Keratinocyte (primary cell): ENCODE measurements at regions not wholly inside any gene's neighbourhood (a gene's known extent, or its start where the extent isn't known, plus 50 kb on each side); places are given as distances from the start of the nearest gene placed in this dataset.

Source experiments
- DNase-seq: peaks from one replicate; pipeline ENCODE4 v3.0.0-alpha.2; 2011; ENCODE audit warnings: low read depth, missing footprints, low spot score
- FAIRE-seq: peaks from 2 replicates; lab custom pipeline; 2011; peaks lifted over from hg19 to GRCh38; lab: Jason Lieb, UNC
- H2AFZ ChIP-seq: 2 replicates; pipeline ENCODE4 v1.6.0; 2012; ENCODE audit warnings: low read length, control low read depth, inconsistent platforms; ENCODE audit not compliant: control insufficient read depth
- H3K27ac ChIP-seq: 2 replicates; pipeline ENCODE4 v1.5.1; 2011; ENCODE audit warnings: low read length; ENCODE audit not compliant: control insufficient read depth, insufficient read depth
- H3K27me3 ChIP-seq: 3 replicates; pipeline ENCODE4 v1.6.0; 2011; ENCODE audit warnings: low read length; ENCODE audit not compliant: control insufficient read depth, insufficient read depth; ENCODE audit errors: extremely low read depth
- H3K36me3 ChIP-seq, 2 experiments: 2 replicates in 1 of 2; 3 replicates in 1 of 2; pipeline ENCODE4 v1.5.1; 2011; ENCODE audit warnings: low read length in 2 of 2, mild to moderate bottlenecking in 1 of 2; ENCODE audit not compliant: control insufficient read depth in 2 of 2, insufficient read depth in 2 of 2; ENCODE audit errors: extremely low read depth in 1 of 2
- H3K4me1 ChIP-seq: 3 replicates; pipeline ENCODE4 v1.5.1; 2011; ENCODE audit warnings: low read length; ENCODE audit not compliant: control insufficient read depth, insufficient read depth; ENCODE audit errors: extremely low read depth
- H3K4me2 ChIP-seq: 3 replicates; pipeline ENCODE4 v1.6.0; 2011; ENCODE audit warnings: low read depth, low read length; ENCODE audit not compliant: control insufficient read depth, insufficient read depth; ENCODE audit errors: extremely low read depth
- H3K4me3 ChIP-seq, 3 experiments: fragments of 200-600 bp in 1 of 3; sonication (generic) in 1 of 3; 2 replicates in 2 of 3; 3 replicates in 1 of 3; pipeline ENCODE4 v1.5.1; 2011 to 2016; ENCODE audit warnings: low read length in 3 of 3, mild to moderate bottlenecking in 3 of 3, control low read depth in 2 of 3, inconsistent platforms in 1 of 3, low read depth in 1 of 3, mixed read lengths in 1 of 3, mixed run types in 1 of 3, moderate library complexity in 1 of 3; ENCODE audit not compliant: control insufficient read depth in 2 of 3, insufficient read depth in 2 of 3; ENCODE audit errors: extremely low read depth in 1 of 3
- H3K79me2 ChIP-seq: 2 replicates; pipeline ENCODE4 v1.6.0; 2012; ENCODE audit warnings: low read length; ENCODE audit not compliant: control insufficient read depth, insufficient read depth
- H3K9ac ChIP-seq: 3 replicates; pipeline ENCODE4 v1.6.0; 2011; ENCODE audit warnings: low read length; ENCODE audit not compliant: control insufficient read depth, insufficient read depth; ENCODE audit errors: extremely low read depth
- H3K9me1 ChIP-seq: 3 replicates; pipeline ENCODE4 v1.6.0; 2011; ENCODE audit warnings: low read length; ENCODE audit not compliant: control insufficient read depth, insufficient read depth; ENCODE audit errors: extremely low read depth
- H3K9me3 ChIP-seq: 2 replicates; pipeline ENCODE4 v1.5.1; 2012; ENCODE audit warnings: low read depth, low read length; ENCODE audit not compliant: control insufficient read depth
- H4K20me1 ChIP-seq: 3 replicates; pipeline ENCODE4 v1.6.0; 2011; ENCODE audit warnings: low read length; ENCODE audit not compliant: control insufficient read depth, insufficient read depth; ENCODE audit errors: extremely low read depth
- CTCF ChIP-seq, 3 experiments: IDR thresholded peaks in 1 of 3; conservative IDR thresholded peaks in 1 of 3; optimal IDR thresholded peaks in 1 of 3; 2 replicates in 2 of 3; 3 replicates in 1 of 3; pipeline versions ENCODE3 to v1.5.1; 2011; ENCODE audit warnings: low read length in 3 of 3, mild to moderate bottlenecking in 3 of 3, moderate library complexity in 2 of 3, control low read depth in 1 of 3, inconsistent platforms in 1 of 3; ENCODE audit not compliant: insufficient read depth in 2 of 3; ENCODE audit errors: extremely low read depth in 1 of 3
- EZH2 ChIP-seq: IDR thresholded peaks from one replicate; pipeline ENCODE4 v1.6.1; 2012; ENCODE audit warnings: inconsistent platforms, mild to moderate bottlenecking, low read length, moderate library complexity
- dilution Hi-C: fragments of 300-500 bp; cut with MboI; formaldehyde crosslinking; loops from one replicate; pipeline ENCODE4 v1.7.0; 2020; ENCODE audit warnings: low sequenced_read_pairs; ENCODE audit not compliant: extremely low pct_ligation_motif_present

- FAIRE-seq (no peak), DNase-seq (no peak)
- no peak overlapping the region for H3K9ac ChIP-seq
- no peaks in the 10 kb centered on the region for H4K20me1 ChIP-seq
- H3K79me2 ChIP-seq = no peaks in the 10 kb centered on the region
- no peak overlapping the region for H3K4me3 ChIP-seq
- no peaks in the 10 kb centered on the region for H3K4me1 ChIP-seq
- TF ChIP-seq EZH2 = peak; percentile 65
- TF ChIP-seq CTCF (optimal IDR thresholded peaks at IDR 0.05 in 1 of 3, IDR thresholded peaks at IDR 0.05 in 1 of 3, conservative IDR thresholded peaks at IDR 0.05 in 1 of 3; ENCODE audit: extremely low read depth in 1 of 3, insufficient read depth in 2 of 3, low read length in 3 of 3) = no peak
- H3K9me3 ChIP-seq = no peaks in the 10 kb centered on the region
- H3K36me3 ChIP-seq = no peaks in the 10 kb centered on the region
- no peaks in the 10 kb centered on the region for H3K9me1 ChIP-seq
- H3K27ac ChIP-seq = no peak overlapping the region
- no peak overlapping the region for H2AFZ ChIP-seq
- dilution Hi-C loops = no loop called here
- H3K27me3 ChIP-seq = peaks cover 11% of the 10 kb centered on the region
- no peak overlapping the region for H3K4me2 ChIP-seq
Observed at GRCh38 chr5:38758774-38759600, 86.8 kb upstream of the OSMR start.

- H3K79me2 ChIP-seq = no peaks in the 10 kb centered on the region
- no peaks in the 10 kb centered on the region for H3K9me3 ChIP-seq
- peaks cover 4% of the 10 kb centered on the region for H3K27me3 ChIP-seq
- no peaks in the 10 kb centered on the region for H3K36me3 ChIP-seq
- H2AFZ ChIP-seq = no peak overlapping the region
- no peak overlapping the region for H3K4me3 ChIP-seq
- no peaks in the 10 kb centered on the region for H3K9me1 ChIP-seq
- FAIRE-seq (no peak), DNase-seq (no peak)
- TF ChIP-seq EZH2 = no peak
- no peak for TF ChIP-seq CTCF (optimal IDR thresholded peaks at IDR 0.05 in 1 of 3, IDR thresholded peaks at IDR 0.05 in 1 of 3, conservative IDR thresholded peaks at IDR 0.05 in 1 of 3; ENCODE audit: extremely low read depth in 1 of 3, insufficient read depth in 2 of 3, low read length in 3 of 3)
- no peak overlapping the region for H3K27ac ChIP-seq
- H3K4me2 ChIP-seq = no peak overlapping the region
- H3K9ac ChIP-seq = no peak overlapping the region
- dilution Hi-C loops = no loop called here
- no peaks in the 10 kb centered on the region for H3K4me1 ChIP-seq
- H4K20me1 ChIP-seq = no peaks in the 10 kb centered on the region
Observed at GRCh38 chr5:38764937-38765391, 80.8 kb upstream of the OSMR start.
